SK-N-SH (cell line): ENCODE measurements at regions not wholly inside any gene's neighbourhood (a gene's known extent, or its start where the extent isn't known, plus 50 kb on each side); places are given as distances from the start of the nearest gene placed in this dataset.

Experiments
- EZH2phosphoT487 ChIP-seq: fragments of 200-600 bp; sonication (generic); IDR thresholded peaks from 2 replicates; pipeline ENCODE4 v1.6.1; 2017; ENCODE audit warnings: low read depth, mixed run types, mild to moderate bottlenecking, antibody characterized with exemption, moderate library complexity, borderline replicate concordance
- FOSL2 ChIP-seq: IDR thresholded peaks from 2 replicates; pipeline ENCODE4 v1.4.0; 2012; ENCODE audit warnings: low read depth, mild to moderate bottlenecking, moderate library complexity, borderline replicate concordance
- FOXJ3 ChIP-seq: sonication (generic); formaldehyde crosslinking; IDR thresholded peaks from 2 replicates; pipeline ENCODE4 v1.5.1; 2020; ENCODE audit warnings: mild to moderate bottlenecking, missing genetic modification reagents
- GABPA ChIP-seq: IDR thresholded peaks from 2 replicates; pipeline ENCODE4 v1.4.0; 2012; ENCODE audit warnings: low read depth, mild to moderate bottlenecking
- POLR2AphosphoS5 ChIP-seq: IDR thresholded peaks from 2 replicates; pipeline ENCODE4 v1.6.1; 2012; ENCODE audit warnings: low read depth, low read length
- RAD21 ChIP-seq: IDR thresholded peaks from 2 replicates; pipeline ENCODE4 v1.6.1; 2012; ENCODE audit warnings: mild to moderate bottlenecking, low read length
- RXRA ChIP-seq: IDR thresholded peaks from 2 replicates; pipeline ENCODE4 v1.4.0; 2012; ENCODE audit warnings: low read depth, mild to moderate bottlenecking, borderline replicate concordance
- USF2 ChIP-seq: fragments of 150-350 bp; IDR thresholded peaks from 2 replicates; pipeline ENCODE4 v1.6.1; 2017; ENCODE audit warnings: antibody characterized with exemption, low read length, low read depth, borderline replicate concordance
- TF ChIP-seq, protein P1 (sequence below): IDR thresholded peaks from 2 replicates; pipeline ENCODE4 v1.4.0; 2012; ENCODE audit warnings: low read depth, borderline replicate concordance
- TF ChIP-seq, protein P2 (sequence below): fragments of 200-600 bp; sonication (generic); IDR thresholded peaks from 2 replicates; pipeline ENCODE4 v1.6.1; 2017; ENCODE audit warnings: antibody characterized with exemption, mild to moderate bottlenecking, moderate library complexity

GRCh38 chr4:126328914-126329313, 1014.2 kb downstream of the FAT4 start:
- TF ChIP-seq, protein P1, sequence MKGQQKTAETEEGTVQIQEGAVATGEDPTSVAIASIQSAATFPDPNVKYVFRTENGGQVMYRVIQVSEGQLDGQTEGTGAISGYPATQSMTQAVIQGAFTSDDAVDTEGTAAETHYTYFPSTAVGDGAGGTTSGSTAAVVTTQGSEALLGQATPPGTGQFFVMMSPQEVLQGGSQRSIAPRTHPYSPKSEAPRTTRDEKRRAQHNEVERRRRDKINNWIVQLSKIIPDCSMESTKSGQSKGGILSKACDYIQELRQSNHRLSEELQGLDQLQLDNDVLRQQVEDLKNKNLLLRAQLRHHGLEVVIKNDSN: no peak
- TF ChIP-seq USF2: no peak
- no peak for TF ChIP-seq POLR2AphosphoS5
- no peak for TF ChIP-seq GABPA
- no peak for TF ChIP-seq FOSL2
- TF ChIP-seq, protein P2, sequence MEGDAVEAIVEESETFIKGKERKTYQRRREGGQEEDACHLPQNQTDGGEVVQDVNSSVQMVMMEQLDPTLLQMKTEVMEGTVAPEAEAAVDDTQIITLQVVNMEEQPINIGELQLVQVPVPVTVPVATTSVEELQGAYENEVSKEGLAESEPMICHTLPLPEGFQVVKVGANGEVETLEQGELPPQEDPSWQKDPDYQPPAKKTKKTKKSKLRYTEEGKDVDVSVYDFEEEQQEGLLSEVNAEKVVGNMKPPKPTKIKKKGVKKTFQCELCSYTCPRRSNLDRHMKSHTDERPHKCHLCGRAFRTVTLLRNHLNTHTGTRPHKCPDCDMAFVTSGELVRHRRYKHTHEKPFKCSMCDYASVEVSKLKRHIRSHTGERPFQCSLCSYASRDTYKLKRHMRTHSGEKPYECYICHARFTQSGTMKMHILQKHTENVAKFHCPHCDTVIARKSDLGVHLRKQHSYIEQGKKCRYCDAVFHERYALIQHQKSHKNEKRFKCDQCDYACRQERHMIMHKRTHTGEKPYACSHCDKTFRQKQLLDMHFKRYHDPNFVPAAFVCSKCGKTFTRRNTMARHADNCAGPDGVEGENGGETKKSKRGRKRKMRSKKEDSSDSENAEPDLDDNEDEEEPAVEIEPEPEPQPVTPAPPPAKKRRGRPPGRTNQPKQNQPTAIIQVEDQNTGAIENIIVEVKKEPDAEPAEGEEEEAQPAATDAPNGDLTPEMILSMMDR: no peak
- no peak for TF ChIP-seq RAD21
- no peak for TF ChIP-seq FOXJ3 (CRISPR knock-in tag)
- no peak for TF ChIP-seq RXRA
- TF ChIP-seq EZH2phosphoT487: no peak
